ENCODE measurements at regions not wholly inside any gene's neighbourhood (a gene's known extent, or its start where the extent isn't known, plus 50 kb on each side); places are given as distances from the start of the nearest gene placed in this dataset.

DNA sequence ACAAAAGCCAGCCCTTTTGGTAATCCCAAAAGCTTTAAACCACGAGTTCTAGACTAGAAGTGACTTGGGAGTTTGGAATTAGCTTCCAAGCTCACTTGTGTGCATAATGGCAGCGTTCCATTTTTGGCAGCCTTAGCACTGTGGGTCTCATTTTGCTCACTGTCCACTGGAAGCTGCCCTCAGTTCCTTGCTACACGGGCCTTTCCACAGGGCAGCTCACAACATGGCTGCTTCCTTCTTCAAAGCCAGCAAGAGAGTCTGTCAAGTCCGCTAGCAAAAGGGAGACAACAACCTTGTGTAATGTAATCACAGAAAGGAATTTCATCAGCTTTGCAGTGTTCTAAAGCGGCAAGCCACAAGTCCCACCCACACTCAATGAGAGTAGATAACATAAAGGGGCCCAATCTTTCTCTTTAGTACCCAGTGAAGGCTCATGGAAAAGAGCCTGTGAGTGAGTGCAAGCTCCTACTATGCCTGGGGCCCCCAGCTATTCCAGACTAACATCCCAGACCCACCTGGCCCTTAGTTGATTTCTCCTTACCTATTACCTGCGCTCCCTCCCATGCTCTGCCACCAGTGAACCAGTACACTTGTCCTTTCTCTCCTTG lies 168.5 kb upstream of the FOXN2 start (continued):
- TF ChIP-seq, protein P1, sequence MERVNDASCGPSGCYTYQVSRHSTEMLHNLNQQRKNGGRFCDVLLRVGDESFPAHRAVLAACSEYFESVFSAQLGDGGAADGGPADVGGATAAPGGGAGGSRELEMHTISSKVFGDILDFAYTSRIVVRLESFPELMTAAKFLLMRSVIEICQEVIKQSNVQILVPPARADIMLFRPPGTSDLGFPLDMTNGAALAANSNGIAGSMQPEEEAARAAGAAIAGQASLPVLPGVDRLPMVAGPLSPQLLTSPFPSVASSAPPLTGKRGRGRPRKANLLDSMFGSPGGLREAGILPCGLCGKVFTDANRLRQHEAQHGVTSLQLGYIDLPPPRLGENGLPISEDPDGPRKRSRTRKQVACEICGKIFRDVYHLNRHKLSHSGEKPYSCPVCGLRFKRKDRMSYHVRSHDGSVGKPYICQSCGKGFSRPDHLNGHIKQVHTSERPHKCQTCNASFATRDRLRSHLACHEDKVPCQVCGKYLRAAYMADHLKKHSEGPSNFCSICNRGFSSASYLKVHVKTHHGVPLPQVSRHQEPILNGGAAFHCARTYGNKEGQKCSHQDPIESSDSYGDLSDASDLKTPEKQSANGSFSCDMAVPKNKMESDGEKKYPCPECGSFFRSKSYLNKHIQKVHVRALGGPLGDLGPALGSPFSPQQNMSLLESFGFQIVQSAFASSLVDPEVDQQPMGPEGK (CRISPR knock-in tag; IDR thresholded peaks at IDR 0.05; ENCODE audit: borderline replicate concordance), result peak; percentile 22; the same call in 1 of the 2 replicates
- TF ChIP-seq, protein P2, sequence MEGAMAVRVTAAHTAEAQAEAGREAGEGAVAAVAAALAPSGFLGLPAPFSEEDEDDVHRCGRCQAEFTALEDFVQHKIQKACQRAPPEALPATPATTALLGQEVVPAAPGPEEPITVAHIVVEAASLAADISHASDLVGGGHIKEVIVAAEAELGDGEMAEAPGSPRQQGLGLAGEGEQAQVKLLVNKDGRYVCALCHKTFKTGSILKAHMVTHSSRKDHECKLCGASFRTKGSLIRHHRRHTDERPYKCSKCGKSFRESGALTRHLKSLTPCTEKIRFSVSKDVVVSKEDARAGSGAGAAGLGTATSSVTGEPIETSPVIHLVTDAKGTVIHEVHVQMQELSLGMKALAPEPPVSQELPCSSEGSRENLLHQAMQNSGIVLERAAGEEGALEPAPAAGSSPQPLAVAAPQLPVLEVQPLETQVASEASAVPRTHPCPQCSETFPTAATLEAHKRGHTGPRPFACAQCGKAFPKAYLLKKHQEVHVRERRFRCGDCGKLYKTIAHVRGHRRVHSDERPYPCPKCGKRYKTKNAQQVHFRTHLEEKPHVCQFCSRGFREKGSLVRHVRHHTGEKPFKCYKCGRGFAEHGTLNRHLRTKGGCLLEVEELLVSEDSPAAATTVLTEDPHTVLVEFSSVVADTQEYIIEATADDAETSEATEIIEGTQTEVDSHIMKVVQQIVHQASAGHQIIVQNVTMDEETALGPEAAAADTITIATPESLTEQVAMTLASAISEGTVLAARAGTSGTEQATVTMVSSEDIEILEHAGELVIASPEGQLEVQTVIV (CRISPR knock-in tag; IDR thresholded peaks at IDR 0.05; ENCODE audit: borderline replicate concordance), result no peak
- TF ChIP-seq BDP1 (IDR thresholded peaks at IDR 0.05; ENCODE audit: insufficient read depth, insufficient read length) (no peak), PHF8 (IDR thresholded peaks at IDR 0.05; ENCODE audit: borderline replicate concordance, low read length) (peak; percentile 41; the same call in 1 of the 2 replicates), ETS2 (tag; IDR thresholded peaks at IDR 0.05; ENCODE audit: borderline replicate concordance, poor library complexity, severe bottlenecking) (no peak), HNRNPUL1 (IDR thresholded peaks at IDR 0.05; ENCODE audit: low read length) (no peak), CEBPB (tag; IDR thresholded peaks at IDR 0.05) (peak; percentile 88), CBX5 (IDR thresholded peaks at IDR 0.05; ENCODE audit: borderline replicate concordance, low read depth) (0 out of 2 replicates have a peak, but pooled peaks have one; percentile 19), HSF4 (CRISPR knock-in tag; IDR thresholded peaks at IDR 0.05; ENCODE audit: borderline replicate concordance) (peak; percentile 67; the same call in 1 of the 2 replicates), ZNF79 (CRISPR knock-in tag; IDR thresholded peaks at IDR 0.05; ENCODE audit: low read depth) (peak; percentile 64; the same call in 1 of the 2 replicates), ZC3H11A (IDR thresholded peaks at IDR 0.05; ENCODE audit: low read depth, low read length) (0 out of 2 replicates have a peak, but pooled peaks have one; percentile 32), CBX8 (IDR thresholded peaks at IDR 0.05; ENCODE audit: borderline replicate concordance, extremely low read depth, low read depth, low read length, poor library complexity, severe bottlenecking) (no peak)
- TF ChIP-seq, protein P3, sequence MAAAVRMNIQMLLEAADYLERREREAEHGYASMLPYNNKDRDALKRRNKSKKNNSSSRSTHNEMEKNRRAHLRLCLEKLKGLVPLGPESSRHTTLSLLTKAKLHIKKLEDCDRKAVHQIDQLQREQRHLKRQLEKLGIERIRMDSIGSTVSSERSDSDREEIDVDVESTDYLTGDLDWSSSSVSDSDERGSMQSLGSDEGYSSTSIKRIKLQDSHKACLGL (CRISPR knock-in tag; IDR thresholded peaks at IDR 0.05; ENCODE audit: borderline replicate concordance, poor library complexity, severe bottlenecking), result peak; percentile 4
- TF ChIP-seq, protein P4, sequence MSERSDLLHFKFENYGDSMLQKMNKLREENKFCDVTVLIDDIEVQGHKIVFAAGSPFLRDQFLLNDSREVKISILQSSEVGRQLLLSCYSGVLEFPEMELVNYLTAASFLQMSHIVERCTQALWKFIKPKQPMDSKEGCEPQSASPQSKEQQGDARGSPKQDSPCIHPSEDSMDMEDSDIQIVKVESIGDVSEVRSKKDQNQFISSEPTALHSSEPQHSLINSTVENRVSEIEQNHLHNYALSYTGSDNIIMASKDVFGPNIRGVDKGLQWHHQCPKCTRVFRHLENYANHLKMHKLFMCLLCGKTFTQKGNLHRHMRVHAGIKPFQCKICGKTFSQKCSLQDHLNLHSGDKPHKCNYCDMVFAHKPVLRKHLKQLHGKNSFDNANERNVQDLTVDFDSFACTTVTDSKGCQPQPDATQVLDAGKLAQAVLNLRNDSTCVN (CRISPR knock-in tag; IDR thresholded peaks at IDR 0.05), result no peak; the same call in 1 of the 2 replicates
- TF ChIP-seq, protein P5, sequence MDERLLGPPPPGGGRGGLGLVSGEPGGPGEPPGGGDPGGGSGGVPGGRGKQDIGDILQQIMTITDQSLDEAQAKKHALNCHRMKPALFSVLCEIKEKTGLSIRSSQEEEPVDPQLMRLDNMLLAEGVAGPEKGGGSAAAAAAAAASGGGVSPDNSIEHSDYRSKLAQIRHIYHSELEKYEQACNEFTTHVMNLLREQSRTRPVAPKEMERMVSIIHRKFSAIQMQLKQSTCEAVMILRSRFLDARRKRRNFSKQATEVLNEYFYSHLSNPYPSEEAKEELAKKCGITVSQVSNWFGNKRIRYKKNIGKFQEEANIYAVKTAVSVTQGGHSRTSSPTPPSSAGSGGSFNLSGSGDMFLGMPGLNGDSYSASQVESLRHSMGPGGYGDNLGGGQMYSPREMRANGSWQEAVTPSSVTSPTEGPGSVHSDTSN (CRISPR knock-in tag; IDR thresholded peaks at IDR 0.05; ENCODE audit: low read depth), result no peak
- TF ChIP-seq, protein P5 (tag; conservative IDR thresholded peaks at IDR 0.05; ENCODE audit: low read depth), result 0 out of 2 replicates have a peak, but pooled peaks have one; percentile 8

Measured in K562 (cell line).